PC-9 (cell line): ENCODE measurements at regions not wholly inside any gene's neighbourhood (a gene's known extent, or its start where the extent isn't known, plus 50 kb on each side); places are given as distances from the start of the nearest gene placed in this dataset.

Experiments
- BruUV-seq: library from RNA; stranded (reverse); fragments of 400-500 nt; replicated peaks from 2 replicates; lab custom pipeline; 2021; lab: Mats Ljungman, UMichigan
- CTCF ChIA-PET: fragments of 300-600 bp; sonication (Branson Sonifier 250); formaldehyde crosslinking; loops from one replicate; lab custom pipeline; 2022; ENCODE audit warnings: antibody characterized with exemption; lab: Charles Lee
- POLR2A ChIA-PET: fragments of 300-600 bp; sonication (Branson Sonifier 250); formaldehyde crosslinking; loops from one replicate; lab custom pipeline; 2022; ENCODE audit warnings: antibody characterized with exemption; ENCODE audit not compliant: unreplicated experiment; lab: Charles Lee
- DNase-seq, 2 experiments: peaks; one replicate each; pipeline versions ENCODE4 v3.0.0 to v3.0.0-alpha.2; 2015 to 2022; ENCODE audit warnings: mixed read lengths in 1 of 2
- H2AFZ ChIP-seq: fragments of 200-600 bp; sonication (generic); 2 replicates; pipeline ENCODE4 v1.8.1; 2017; ENCODE audit warnings: antibody characterized with exemption
- H3F3A ChIP-seq: fragments of 200-600 bp; sonication (generic); 2 replicates; pipeline ENCODE4 v1.8.1; 2017; ENCODE audit warnings: antibody characterized with exemption, mild to moderate bottlenecking, low read depth; ENCODE audit not compliant: insufficient read depth
- H3K27ac ChIP-seq: fragments of 200-600 bp; sonication (generic); 2 replicates; pipeline ENCODE4 v1.6.1; 2016; ENCODE audit warnings: mixed run types
- H3K27me3 ChIP-seq: fragments of 200-600 bp; sonication (generic); 2 replicates; pipeline ENCODE4 v1.6.1; 2016; ENCODE audit warnings: low read depth, mixed run types; ENCODE audit not compliant: insufficient read depth
- H3K36me3 ChIP-seq: fragments of 200-600 bp; sonication (generic); 2 replicates; pipeline ENCODE4 v1.6.1; 2016; ENCODE audit warnings: low read depth, mixed run types
- H3K4me1 ChIP-seq: fragments of 200-600 bp; sonication (generic); replicated peaks from 2 replicates; pipeline ENCODE4 v1.6.1; 2016; ENCODE audit warnings: mixed run types; ENCODE audit not compliant: insufficient read depth
- H3K4me2 ChIP-seq: fragments of 200-600 bp; sonication (generic); 2 replicates; pipeline ENCODE4 v1.6.1; 2017; ENCODE audit warnings: mixed run types
- H3K4me3 ChIP-seq: fragments of 200-600 bp; sonication (generic); 2 replicates; pipeline ENCODE4 v1.6.1; 2016; ENCODE audit warnings: mixed run types
- H3K79me2 ChIP-seq: fragments of 200-600 bp; sonication (generic); 2 replicates; pipeline ENCODE4 v1.6.1; 2017; ENCODE audit warnings: low read depth, mixed run types
- H3K9me2 ChIP-seq: fragments of 200-600 bp; sonication (generic); 2 replicates; pipeline ENCODE4 v1.8.1; 2017; ENCODE audit warnings: mild to moderate bottlenecking; ENCODE audit not compliant: insufficient read depth
- H3K9me3 ChIP-seq: fragments of 200-600 bp; sonication (generic); 2 replicates; pipeline ENCODE4 v1.8.1; 2016; ENCODE audit warnings: low read depth; ENCODE audit not compliant: insufficient read depth
- H4K20me1 ChIP-seq: fragments of 200-600 bp; sonication (generic); 2 replicates; pipeline ENCODE4 v1.8.1; 2017; ENCODE audit not compliant: insufficient read depth
- CTCF ChIP-seq: fragments of 200-600 bp; sonication (generic); conservative IDR thresholded peaks from 2 replicates; pipeline ENCODE4 v1.6.1; 2017; ENCODE audit warnings: mixed run types, antibody characterized with exemption, mild to moderate bottlenecking, moderate library complexity
- EZH2 ChIP-seq: fragments of 200-600 bp; sonication (generic); IDR thresholded peaks from 2 replicates; pipeline ENCODE4 v1.8.0; 2017; ENCODE audit warnings: antibody characterized with exemption, low read depth
- intact Hi-C: fragments of 100-400 bp; cut with micrococcal nuclease; formaldehyde crosslinking; loops from one replicate; pipeline ENCODE4 v1.10.0; 2022; ENCODE audit not compliant: unreplicated experiment

DNA sequence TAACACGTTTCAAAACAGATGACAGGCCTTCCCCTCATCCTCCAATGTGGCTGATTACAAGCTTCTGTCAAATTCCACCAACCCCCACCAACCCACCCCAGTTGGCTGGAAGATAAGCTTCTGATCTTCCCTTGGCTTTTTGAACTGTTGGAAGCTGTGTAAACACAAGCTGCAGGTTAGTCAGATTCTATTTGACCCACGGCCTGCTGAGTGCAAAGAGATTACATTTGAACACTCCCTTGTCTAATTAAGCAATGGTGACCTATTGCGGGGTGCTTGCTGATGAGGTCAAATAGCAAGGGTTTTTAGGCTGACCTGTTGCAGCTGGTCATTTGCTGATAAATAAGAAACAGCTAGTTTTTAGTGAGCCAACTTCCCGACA lies 379.7 kb downstream of the BMP2 start:
- Histone ChIP-seq H3K9me2 (no peaks in the 10 kb centered on the region), H3K4me2 (no peak overlapping the region), H3K27ac (no peak overlapping the region), H4K20me1 (no peaks in the 10 kb centered on the region), H2AFZ (no peak overlapping the region), H3K79me2 (no peaks in the 10 kb centered on the region), H3K9me3 (no peaks in the 10 kb centered on the region), H3F3A (no peaks in the 10 kb centered on the region), H3K36me3 (no peaks in the 10 kb centered on the region), H3K4me3 (no peak overlapping the region), H3K4me1 (no peaks in the 10 kb centered on the region), H3K27me3 (no peaks in the 10 kb centered on the region)
- BruUV-seq: no TSS peak
- POLR2A ChIA-PET: no interaction called here
- no peak for DNase-seq
- TF ChIP-seq CTCF (no peak), EZH2 (no peak)
- CTCF ChIA-PET: interaction anchor here (0.6 kb wide), 1 partner anchor 470 kb away, joined by 3 read pairs; no protein-coding TSS in a partner anchor
- intact Hi-C loops: no loop called here

DNA sequence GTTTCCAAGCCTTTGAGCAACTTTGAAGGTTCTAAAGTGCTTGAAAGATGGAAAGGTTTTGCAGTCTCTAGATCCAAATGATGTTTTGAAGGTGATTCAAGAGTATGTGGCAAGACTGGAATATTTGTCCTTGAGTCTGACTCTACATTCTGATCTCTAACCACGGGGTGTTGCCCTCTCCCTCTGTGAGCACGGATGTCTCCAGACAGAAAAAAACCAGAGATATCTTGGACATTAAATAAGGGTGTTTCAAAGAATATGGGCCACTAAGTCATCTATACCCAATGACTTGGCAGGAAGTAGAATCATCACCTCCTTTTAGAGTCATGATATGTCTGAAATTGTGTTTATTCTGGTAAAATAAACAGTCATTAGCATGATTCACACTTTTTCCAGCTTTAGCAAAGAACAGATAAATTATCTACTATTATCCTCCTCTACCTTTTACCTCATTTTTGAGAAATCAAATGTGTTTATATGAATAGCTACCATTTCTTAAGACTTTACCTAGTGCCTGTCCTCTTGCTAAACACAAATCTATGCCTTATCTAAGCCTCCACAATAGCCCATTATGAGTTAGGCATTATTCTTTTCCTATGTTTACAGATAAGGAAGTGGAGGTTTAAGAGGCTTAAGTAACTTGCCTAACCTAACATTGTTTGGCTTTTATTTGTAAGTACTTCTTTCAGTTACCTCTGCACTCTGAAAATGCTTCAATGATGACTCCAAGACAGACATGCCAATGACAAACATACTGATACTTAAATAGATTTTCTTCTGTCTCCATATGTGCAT lies 384.4 kb downstream of the BMP2 start:
- intact Hi-C loops: no loop called here
- ChIA-PET POLR2A (no interaction called here), CTCF (no interaction called here)
- DNase-seq: no peak
- H3K27ac ChIP-seq: no peak overlapping the region
- H3K36me3 ChIP-seq: no peaks in the 10 kb centered on the region
- no peaks in the 10 kb centered on the region for H3K27me3 ChIP-seq
- no peaks in the 10 kb centered on the region for H3K79me2 ChIP-seq
- H3K9me2 ChIP-seq: no peaks in the 10 kb centered on the region
- no peaks in the 10 kb centered on the region for H3K4me1 ChIP-seq
- H3K4me3 ChIP-seq: no peak overlapping the region
- no TSS peak for BruUV-seq
- no peaks in the 10 kb centered on the region for H4K20me1 ChIP-seq
- no peaks in the 10 kb centered on the region for H3F3A ChIP-seq
- H2AFZ ChIP-seq: no peak overlapping the region
- no peak overlapping the region for H3K4me2 ChIP-seq
- no peaks in the 10 kb centered on the region for H3K9me3 ChIP-seq
- TF ChIP-seq EZH2: no peak
- TF ChIP-seq CTCF: no peak

- no peak overlapping the region for H3K27ac ChIP-seq
- no peak overlapping the region for H3K4me2 ChIP-seq
- no peak overlapping the region for H2AFZ ChIP-seq
- TF ChIP-seq EZH2: no peak
- TF ChIP-seq CTCF: no peak
- ChIA-PET CTCF (no interaction called here), POLR2A (no interaction called here)
- no peaks in the 10 kb centered on the region for H4K20me1 ChIP-seq
- no peak overlapping the region for H3K4me3 ChIP-seq
- H3K9me3 ChIP-seq: no peaks in the 10 kb centered on the region
- DNase-seq: no peak
- no peaks in the 10 kb centered on the region for H3F3A ChIP-seq
- no peaks in the 10 kb centered on the region for H3K9me2 ChIP-seq
- no peaks in the 10 kb centered on the region for H3K27me3 ChIP-seq
- intact Hi-C loops: no loop called here
- no peaks in the 10 kb centered on the region for H3K36me3 ChIP-seq
- no peaks in the 10 kb centered on the region for H3K4me1 ChIP-seq
- no peaks in the 10 kb centered on the region for H3K79me2 ChIP-seq
- no TSS peak for BruUV-seq
Observed at GRCh38 chr20:7155282-7155681, 387.8 kb downstream of the BMP2 start.
